ENCODE measurements at regions not wholly inside any gene's neighbourhood (a gene's known extent, or its start where the extent isn't known, plus 50 kb on each side); places are given as distances from the start of the nearest gene placed in this dataset.

DNA sequence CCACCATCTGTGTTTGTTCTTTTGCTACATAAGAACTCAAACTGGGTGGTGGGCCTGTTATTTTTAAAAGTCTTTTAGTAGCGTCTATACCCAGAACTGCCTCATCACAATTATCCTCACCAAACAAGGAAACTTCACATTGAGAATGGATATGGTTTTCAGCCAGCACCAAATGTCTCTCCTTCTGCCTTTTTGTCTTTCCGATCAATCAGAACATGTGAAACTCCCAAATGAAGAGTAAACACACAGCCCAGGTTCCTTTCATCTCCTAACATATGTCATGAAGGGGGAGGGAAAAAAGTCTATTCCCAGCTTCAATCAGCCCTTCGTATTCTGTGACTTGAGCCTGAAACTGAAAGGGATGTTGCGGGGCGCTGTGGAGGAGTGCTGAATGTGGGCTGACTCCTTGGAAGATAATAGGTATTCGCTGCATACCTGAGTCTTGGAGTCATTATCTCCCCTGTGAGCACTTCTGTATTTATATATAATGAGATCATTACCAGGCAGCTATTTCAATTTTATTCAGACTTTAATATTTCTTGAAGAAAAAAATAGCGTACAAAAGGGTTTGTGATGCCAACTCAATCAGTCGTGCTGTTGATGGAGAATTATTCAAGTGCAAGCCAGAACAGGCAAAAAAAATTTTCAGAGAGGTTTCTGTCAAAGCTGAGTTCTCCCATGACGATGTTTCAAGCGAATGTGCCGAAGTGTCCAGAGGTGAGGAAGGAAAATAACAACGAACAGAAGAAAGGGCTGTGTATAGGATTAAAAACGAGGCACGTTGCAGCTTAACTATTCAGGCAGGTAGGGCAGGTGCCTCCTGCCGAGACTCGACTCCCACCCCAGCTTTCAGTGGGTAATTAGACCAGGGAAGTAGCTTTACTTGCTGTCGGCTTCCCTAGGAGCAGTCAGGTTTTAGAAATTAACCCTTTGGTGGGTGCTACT lies 163.9 kb upstream of the NOCT start:
- DNase-seq, result no peak

DNA sequence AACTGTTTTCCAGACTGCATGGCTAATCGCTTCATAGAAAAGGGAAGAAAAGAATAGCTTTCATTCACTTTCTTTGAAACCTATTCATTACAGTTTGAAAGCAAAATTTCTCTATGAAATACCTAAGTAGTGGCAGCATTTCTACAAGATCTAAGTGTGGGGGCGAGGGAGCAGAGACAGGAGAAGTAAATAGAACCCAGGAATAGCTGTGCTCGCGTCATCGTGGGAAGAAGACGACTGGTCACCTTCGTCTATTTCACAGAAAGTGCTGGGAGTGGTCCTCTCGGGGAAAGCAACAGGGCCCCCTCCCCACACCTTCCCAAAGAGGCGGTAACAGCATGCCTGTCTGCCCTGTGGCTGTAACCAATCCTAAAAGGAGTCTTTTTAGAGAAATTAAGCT lies 169.9 kb upstream of the NOCT start:
- no peak for DNase-seq

DNA sequence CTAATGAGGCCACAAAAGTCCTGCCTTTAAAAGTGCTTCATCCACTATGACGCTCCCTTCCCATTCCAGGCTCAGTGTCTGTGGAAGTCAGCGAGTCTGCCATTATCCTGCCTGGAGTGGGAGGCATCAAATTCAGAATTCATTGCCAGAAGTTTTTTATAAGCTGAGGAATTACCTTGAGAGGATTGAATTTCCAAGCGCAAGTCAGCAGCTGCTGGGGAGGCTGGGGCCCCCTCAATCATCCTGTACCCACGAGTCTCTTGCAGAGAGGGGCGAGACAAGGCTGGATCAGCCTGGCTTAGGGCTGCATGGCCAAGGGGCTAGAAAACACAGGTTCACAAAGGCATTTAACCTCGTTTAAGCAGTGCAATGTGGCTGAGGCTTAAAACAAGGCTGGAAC lies 170.5 kb upstream of the NOCT start:
- no peak for DNase-seq

DNA sequence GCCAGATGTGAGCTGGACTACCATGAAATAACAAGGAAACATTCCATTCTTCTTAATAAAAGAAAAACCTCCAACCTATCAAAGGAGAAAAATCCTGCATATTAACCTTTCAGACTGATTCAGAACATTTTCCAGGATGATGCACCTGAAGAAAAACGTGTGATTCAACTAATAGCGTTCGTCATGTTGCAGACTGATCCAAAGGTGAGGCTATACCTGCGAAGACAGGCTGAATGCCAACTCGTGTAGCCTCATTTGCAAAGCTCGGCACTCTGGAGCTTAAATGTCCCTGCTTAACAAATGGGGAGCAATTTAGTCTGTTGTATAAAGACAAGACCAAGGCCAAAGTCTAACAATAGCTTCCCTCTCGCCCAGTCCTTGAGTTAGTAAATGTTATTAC lies 172.0 kb upstream of the NOCT start:
- no peak for DNase-seq

DNA sequence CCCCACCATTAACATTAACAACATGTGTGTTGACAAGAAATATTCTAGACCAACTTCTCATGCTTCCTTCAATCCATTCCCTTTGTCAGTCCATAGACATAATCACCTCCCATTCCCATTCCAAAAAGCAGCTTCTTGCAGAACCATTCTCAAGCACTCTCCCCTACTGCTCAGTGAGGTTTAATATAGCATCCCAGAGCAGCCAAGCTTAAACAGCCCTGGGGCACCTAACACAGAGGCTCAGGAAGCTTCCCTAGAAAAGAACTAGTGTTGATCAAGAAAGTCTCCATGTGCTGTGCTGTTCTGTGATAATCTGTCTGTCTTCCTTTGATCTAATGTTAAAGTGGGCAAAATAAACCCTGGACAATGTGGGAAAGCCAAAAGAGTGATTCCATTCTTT lies 174.2 kb upstream of the NOCT start:
- DNase-seq, result no peak

DNA sequence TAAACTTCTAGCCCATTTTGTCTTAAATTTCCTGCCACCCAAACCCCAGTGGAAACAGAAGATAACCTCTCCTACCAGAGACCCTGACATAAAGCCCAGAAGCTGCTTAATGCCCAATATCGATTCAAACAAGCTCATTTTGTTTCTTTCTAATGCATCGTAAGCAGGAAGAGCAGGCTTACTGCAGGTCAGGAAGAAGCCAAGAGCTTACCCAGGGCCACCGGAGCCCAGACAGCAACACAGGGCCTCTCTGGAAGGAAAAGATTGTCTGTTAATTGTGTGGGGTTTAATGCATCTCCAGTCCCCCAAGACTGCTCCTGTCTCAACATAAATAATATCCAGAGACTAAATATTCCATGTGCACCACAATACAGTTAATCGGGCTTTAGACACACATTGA lies 177.3 kb upstream of the NOCT start:
- no peak for DNase-seq

DNA sequence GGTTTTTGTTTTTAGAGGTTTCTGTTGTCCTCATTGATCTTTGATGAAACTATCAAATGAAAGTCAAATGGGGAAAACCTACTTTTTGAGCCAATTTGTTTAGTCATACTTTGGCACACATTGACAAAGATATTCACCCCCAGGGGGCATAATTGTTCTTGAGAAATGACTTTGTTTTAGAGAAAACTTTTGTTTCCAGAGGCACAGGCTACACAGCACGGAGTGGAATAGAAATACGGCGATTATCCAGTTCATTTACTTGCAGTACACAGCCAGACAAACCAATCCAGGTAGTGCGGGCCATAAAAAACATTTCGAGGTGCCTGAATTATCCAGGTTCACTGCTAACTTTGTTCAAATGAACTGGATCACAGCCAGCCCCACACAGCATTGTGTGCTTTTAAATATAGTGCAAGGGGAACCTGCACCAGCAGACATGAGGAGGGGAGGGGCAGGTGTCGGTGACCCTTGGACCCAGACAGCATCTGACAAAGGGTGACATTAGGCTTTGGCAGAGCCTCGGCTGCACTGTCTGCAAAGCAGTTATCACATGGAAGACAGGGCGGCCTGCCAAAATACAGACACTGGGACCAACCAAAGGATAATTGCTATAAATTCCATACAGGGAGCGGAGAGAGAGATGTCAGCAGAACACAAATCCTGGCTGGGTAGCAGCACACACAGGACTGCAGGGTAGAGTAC lies 179.6 kb upstream of the NOCT start:
- DNase-seq, result no peak

DNA sequence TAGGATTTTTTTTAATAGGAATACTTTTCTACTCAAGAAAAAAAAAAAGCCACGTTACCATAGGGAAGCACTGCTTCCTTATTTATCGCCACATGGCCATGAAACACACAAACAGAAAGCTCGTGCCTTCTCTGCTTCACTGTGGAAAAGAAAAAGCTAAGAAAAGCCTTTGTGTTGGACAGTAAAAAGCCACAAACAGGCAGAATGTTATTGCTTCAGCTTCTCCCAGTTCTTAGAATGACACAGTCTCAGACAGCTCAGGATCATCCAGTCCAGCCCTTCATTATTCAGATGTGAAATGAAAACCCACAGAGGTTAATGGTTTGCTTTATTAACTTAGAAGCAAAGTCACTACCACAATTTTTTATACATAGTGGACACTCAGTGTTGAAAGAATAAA lies 181.6 kb upstream of the NOCT start:
- no peak for DNase-seq

DNA sequence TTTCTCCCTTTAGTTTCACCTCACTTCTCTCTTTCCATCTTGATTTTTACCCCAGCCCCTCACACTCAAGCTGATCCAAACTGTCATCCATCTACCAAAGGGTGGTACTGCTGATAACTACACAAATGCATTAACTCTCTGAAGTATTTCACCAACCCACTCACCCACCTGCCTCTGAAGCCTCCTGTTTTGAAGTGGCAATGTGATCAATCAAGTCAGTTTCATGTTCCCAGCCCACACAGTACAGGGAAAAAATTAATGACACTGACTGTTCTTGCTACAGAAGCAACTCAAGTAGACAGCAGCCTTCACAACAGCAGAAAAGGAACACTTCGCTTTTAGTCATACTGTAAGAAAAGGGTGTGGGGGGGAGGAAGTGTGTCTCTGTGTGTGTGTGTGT lies 183.0 kb upstream of the NOCT start:
- DNase-seq, result no peak

DNA sequence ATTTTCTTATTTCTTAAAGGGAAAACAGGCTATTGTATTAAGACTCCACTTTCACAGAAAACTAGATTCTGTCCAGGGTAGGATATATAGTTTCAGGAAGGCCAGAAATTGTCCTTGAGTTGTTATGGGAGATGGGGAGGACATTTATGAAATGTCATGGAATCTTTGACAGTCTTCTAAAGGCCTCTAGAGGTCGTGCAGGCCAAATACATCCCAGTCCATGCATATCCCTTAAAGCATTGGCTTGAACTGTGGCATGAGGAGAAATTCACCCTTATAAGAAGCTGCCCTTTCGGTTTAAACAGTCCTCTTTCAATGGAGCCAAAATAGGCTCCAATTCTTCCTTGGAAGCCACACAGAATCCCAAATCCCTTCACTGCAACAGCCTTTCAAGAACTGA lies 183.6 kb upstream of the NOCT start:
- no peak for DNase-seq

DNA sequence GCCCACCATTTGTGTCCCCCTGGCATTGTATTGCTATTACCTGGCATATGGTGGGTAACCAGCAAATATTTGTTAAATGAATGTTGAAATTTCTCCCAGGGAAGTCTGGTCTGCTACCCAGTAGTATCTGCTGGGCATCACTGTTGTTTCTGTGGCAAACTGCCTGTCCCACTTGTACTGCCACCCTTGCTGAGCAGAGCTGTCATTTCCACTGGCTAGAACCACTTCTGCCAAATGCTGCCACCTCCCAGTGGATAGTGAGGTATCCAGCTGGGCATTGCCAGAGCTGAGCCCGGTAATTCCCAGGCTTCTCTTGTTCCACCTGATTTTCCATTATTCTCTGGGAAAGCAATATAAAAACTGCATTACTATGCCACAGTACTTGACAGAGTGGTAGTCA lies 186.7 kb upstream of the NOCT start:
- DNase-seq, result no peak

DNA sequence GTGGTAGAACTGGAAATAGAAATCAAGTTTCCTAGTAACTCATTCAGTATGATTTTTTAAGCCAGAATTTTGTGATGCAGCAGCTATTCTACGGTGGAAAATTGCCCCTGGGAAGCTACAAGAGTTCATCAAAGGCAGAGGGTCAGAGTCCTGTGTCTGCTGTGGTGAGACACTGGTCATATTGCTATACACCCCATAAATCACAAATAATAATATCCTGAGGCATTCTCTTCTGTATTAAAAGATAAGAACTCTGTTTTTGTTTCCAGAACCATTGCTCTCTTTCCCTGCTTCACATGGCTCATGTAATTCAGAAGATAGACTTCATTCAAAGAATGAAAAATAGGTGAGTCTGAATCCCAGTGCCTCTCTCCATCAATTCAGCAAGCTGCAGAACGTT lies 188.8 kb upstream of the NOCT start:
- no peak for DNase-seq

DNA sequence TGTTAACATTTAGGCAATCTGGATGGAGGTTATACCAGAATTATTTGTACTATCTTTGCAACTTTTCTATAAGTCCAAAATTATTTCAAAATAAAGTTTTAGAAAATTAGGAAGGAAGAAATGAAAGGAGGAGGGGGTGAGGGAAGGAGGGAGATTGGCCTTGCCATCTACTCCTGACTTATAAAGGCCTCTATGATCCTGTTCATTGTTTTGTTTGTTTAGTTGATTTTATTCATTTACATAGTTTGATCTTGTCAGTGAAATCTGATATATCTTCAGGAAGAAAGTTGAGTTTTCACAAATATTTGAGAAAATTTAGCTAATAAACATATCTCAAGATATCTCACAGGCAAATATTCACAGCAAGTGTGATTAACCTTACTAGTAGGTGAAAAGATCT lies 189.3 kb upstream of the NOCT start:
- DNase-seq, result no peak

DNA sequence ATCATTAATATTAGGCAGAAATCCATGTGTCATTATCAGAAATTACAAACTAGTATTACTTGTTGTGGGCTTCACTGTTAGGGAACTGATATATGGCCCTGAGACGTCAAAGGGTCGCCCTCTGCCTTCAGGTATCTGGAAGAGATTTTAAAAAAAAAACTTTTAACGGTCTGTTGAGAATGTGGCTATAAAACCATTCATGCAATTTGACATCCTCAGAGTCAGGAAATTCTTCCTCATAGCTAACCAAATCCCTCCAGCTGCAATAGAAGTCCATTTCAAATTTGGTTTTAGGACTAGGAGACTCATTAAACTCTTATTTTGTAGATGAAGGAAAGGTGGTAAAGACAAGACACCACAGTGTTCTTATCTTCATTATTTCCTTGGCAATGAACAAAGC lies 194.2 kb upstream of the NOCT start:
- DNase-seq, result no peak

DNA sequence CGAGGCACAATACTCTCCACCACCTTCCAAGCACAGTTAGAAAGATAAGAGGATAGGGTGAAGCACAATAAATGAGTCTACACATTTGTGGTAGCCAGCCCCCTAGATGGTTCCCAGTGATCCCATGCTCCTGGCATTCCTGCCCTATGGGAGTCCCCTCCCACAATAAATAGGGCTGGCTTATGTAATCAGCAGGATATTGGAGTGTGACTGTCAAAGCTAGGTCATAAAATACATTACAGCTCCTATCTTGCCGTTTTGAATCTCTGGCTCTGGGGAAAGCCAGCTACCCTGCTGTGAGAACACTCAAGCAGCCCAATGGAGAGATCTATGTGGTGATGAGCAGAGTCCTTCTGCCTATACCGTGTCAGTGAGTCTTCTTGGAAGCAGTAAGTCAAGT lies 198.7 kb upstream of the NOCT start:
- DNase-seq, result no peak

DNA sequence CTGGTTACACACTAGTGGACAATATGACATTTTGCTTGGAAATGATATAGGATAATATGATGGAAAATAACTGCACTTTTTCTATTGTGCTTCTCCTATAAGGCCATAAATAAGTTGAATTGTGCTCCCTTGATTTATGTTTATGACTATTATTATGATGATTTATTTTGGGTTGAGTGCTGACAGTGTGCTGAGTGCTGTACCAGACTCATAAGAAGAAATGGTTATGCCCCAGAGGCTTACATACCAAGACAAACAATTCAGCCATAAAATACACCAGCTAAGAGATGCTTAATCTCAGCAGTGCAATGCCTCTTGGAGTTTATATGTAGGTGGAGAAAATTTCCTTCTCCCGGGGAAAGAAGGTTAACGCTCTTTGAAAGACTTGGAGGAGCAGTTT lies 199.8 kb upstream of the NOCT start:
- DNase-seq, result no peak

DNA sequence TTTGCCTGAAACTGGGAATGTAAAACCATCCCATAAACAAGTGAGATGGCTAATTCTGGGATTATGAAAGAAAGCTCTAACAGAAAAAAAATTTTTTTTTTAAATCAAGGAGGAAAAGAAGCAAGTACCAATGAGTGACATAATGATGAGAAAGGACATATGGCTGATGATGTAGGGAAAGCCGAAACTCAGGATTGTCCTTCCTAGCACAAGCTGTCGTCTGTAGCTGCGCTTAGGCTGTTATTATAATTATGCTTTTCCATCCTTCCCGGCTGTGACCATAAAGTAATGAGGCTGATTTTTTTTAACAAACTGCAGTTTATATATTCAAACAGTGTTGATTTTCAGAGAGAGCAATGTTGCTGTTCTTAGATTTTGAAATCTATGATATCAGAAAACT lies 209.8 kb upstream of the NOCT start:
- DNase-seq, result no peak

DNA sequence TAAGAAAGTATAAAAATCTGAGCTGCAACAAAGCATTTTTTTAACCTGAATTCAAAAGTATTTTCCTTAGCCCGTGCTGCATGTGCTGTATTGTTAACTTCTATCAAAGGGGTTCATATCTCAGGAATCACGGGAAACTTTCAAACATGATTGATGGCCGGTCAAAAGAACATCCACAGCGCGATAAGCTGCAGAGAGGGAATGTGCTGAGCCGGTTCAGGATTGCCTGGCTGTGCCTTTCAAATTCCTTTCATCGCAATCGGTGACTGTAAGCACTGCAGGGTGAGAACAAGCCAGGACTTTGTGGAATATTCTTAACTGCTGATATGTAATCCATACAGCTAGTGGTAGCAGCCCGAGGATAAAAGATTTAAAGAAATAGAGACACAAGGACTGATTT lies 210.9 kb upstream of the NOCT start:
- no peak for DNase-seq

DNA sequence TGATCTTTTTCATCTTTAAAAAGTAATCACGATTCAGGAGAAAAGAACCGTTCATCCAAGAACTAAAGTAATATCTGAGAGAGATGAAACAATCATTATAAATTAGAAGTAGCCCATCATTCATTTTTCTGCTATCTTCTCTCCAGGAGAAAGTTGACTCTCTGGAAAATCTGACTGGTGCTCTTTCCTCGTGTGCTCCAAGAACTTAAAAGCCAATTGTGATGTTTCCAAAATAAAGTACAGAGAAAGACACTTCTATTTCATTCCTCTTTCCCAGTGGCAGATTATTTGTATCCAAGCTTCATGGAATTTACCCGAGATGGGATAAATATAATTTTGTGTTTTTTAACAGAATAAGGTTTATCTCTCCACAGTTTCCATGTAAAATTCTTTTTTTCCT lies 212.5 kb upstream of the NOCT start:
- DNase-seq, result no peak

DNA sequence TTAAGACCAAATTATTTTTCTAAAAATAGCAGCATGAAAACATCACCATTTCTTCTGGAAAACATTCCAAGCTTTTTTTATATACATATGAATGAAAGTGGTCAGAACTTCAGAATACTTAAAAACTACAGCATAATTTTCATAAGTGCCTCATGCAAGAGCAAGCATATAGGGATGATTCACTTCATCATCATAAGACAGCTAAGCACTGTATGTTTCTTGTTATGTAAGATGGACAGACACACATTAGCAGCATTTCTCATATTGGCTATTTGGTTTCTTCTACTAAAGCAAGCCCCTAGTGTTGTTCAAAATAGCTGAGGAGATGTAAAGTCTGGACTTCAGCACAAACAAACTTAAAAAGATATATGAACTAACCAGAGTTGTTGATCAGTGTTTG lies 213.1 kb upstream of the NOCT start:
- no peak for DNase-seq

DNA sequence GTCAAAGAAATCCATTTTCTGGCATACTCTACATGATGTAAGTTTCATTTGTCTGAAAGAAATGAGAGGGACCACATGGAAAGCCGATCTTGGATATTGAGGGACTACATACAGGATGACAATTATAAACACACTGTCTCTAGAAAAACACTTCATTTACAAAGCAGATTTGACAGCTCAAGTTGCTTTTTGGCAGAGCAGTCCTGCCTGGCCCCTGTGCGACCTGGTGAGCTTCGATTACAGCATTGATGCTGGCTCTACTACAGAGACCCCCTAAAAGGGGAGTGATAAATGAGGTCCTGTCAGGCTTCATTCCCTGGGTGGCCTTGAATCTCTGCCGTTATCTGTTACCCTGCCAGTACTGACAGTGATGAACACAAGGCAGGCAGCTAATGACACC lies 215.2 kb upstream of the NOCT start:
- no peak for DNase-seq

DNA sequence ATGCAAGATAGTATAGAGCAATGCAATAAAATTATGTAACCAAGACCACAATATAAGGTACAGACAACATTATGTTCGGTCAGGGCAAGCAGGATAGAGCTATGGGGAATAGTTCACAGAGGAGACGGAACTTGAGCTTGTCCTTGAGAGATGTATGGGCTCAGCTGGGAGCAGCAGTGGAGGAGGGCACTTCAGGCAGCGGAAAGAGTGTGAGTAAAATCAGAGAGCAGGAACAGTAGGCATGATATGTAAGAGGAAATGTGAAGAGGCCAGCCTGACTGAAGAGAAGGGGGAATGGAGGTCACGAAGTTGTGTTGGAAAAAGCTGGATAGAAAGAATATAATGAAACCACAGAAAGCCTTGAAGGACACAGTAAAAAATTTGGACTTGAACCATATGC lies 217.2 kb upstream of the NOCT start:
- no peak for DNase-seq

DNA sequence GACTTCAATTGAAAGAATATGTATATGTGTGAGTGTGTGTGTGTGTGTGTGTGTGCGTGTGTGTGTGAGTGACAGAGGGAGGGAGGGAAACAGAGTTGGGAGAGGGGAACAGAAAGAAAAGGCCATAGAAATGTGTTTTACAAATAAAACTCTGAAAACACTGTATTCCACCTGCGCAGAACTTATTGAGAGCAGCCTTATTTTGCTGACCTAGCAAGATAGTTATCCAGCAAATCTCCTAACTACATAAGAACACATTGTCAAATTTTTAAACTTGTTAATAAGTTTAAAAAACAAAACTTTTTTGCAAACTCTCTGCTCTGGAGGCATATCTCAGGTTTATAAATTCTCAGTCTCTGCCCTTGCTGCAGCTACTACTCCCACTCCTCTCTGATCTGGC lies 217.9 kb upstream of the NOCT start:
- no peak for DNase-seq

DNA sequence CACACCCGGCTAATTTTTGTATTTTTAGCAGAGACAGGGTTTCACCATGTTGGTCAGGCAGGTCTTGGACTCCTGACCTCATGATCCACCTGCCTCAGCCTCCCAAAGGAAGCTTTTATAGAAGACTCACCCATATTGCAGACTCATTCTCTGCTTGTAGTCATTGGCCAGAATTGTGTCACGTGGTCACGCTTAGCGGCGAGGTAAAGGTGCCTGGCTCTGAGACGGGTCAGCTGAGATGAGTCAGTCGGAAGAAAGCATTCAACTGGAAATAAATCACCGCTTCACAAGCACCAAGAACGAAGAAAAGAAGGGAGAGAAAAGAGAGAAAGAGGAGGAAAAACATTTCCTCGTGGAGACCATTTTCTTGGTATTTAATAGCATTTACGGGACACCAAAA lies 218.8 kb upstream of the NOCT start:
- DNase-seq, result no peak
